ENCODE measurements at regions not wholly inside any gene's neighbourhood (a gene's known extent, or its start where the extent isn't known, plus 50 kb on each side); places are given as distances from the start of the nearest gene placed in this dataset.
"Not testable (repeated sequence)": the region's sequence is repeated elsewhere in the genome, so short reads cannot be mapped to it uniquely, and the experiment has no call there.

DNA sequence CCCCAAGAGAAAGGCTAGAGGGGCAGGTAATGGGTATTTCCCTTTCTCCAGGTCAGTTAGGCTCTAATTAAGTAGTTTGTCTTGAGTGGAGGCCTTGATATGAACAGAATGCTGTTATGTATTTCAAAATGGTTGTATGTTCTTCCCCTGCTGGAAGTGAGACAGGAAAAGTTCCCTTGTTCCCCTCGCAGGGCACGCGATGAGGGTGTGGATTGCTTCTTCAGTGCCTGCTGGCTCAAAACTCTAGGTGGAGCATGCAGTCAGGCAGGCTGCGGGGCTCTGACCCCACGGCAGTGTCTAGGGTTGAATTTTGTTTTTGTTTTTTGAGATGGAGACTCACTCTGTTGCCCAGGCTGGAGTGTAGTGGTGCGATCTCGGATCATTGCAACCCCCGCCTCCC, 110.4 kb upstream of the XIST start:
- no peak overlapping the region for H3K4me3 ChIP-seq
- no peaks in the 10 kb centered on the region for H3K4me1 ChIP-seq (replicated peaks in 1 of 2)
- WGBS, 10 experiments, result 76 to 92% methylated on average over 5 of the region's 8 CpGs; no CpG with 5 or more reads in 8 of the 10 experiments
- in situ Hi-C loops (cut with MboI; ENCODE audit: low pct_unique_long_range_greater_than_20kb in 2 of 9, low sequenced_read_pairs in 9 of 9, unreplicated experiment in 9 of 9), result no loop called here
- no peak for ATAC-seq (replicated peaks in 6 of 8)
- H3K27ac ChIP-seq, result no peak overlapping the region

DNA sequence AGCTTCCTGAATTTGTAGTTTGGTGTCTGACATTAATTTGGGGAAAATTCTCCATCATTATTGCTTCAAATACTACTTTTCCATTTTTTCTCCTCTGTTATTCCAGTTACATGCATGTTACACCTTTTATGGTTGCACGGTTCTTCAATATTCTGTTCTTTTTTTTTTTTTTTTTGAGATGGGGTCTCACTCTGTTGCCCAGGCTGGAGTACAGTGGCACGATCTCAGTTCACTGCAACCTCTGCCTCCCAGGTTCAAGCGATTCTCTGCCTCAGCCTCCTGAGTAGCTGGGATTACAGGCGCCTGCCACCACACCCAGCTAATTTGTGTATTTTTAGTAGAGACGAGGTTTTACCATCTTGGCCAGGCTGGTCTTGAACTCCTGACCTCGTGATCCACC, 109.4 kb upstream of the XIST start:
- H3K4me3 ChIP-seq; H3K4me1 ChIP-seq (replicated peaks in 1 of 2); in situ Hi-C loops (cut with MboI; ENCODE audit: low pct_unique_long_range_greater_than_20kb in 2 of 9, low sequenced_read_pairs in 9 of 9, unreplicated experiment in 9 of 9); ATAC-seq (replicated peaks in 6 of 8); H3K27ac ChIP-seq: not testable (repeated sequence)
- WGBS, 10 experiments, result 85 to 100% (median 100%) methylated on average over 1 to 5 of the region's 6 CpGs; no CpG with 5 or more reads in 5 of the 10 experiments

GRCh38 chrX:73944563-73944908, 92.0 kb upstream of the XIST start:
- WGBS, 10 experiments, result 0 to 4% (median 0%) methylated on average over 2 to 8 of the region's 8 CpGs; no CpG with 5 or more reads in 3 of the 10 experiments
- peak in 3 of 8 experiments; percentile 12 to 16 (median 15) for ATAC-seq (replicated peaks in 6 of 8)
- Histone ChIP-seq H3K4me1 (replicated peaks in 1 of 2) (peaks cover 0 to 3% of the 10 kb centered on the region in 2 donors), H3K27ac (peak overlapping the region; percentile 80 to 85), H3K4me3 (peak overlapping the region; percentile 52 to 83 (median 67))
- in situ Hi-C loops (cut with MboI; ENCODE audit: low pct_unique_long_range_greater_than_20kb in 2 of 9, low sequenced_read_pairs in 9 of 9, unreplicated experiment in 9 of 9), result no loop called here

DNA sequence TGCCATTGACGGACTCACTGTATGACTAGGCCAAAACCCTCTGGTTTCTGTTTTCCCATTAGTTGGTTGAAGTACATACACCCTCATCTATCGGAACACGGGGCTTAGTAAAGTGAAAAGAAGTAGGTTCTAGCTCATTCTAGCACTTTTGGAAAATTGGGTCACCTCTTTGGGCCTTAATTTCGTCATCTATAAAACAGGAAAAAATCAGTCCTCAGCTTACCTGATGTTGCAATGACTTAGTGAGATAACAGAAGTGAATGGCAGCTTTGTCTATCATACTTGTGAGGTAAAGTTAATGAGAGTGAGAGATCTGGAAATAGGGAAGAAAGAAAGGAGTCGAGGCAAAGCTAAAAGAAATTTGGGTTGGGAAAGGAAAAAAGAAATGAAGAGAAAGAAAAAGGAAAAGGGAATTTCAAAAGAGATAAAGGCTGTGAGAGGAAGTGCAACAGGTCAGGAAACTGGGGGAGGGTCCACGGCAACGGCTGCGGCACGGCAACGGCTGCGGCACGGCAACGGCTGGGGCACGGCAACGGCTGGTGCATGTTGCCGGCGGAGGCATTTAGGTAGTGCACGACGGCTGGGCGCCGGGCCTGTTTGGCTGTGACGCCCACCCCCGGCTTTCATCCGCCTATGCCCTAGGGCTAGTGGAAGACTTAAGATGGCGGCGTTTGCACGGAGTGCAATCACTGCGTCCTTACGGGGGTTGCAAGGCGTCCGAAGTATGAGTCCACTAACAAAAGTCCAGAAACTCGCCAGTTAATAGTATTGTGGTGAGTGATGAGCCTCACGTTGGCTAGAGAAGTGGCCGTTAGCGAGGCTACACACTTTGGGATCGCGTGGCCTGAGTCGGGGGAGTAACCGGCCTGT, 91.4 kb upstream of the XIST start:
- 0 to 31% (median 2%) methylated on average over 1 to 22 of the region's 39 CpGs; no CpG with 5 or more reads in 1 of the 10 experiments for WGBS, 10 experiments
- in situ Hi-C loops (cut with MboI; ENCODE audit: low pct_unique_long_range_greater_than_20kb in 2 of 9, low sequenced_read_pairs in 9 of 9, unreplicated experiment in 9 of 9), result no loop called here
- Histone ChIP-seq H3K4me3 (peak overlapping the region; percentile 52 to 83 (median 67)), H3K4me1 (replicated peaks in 1 of 2) (peaks cover 0 to 3% of the 10 kb centered on the region in 2 donors), H3K27ac (peak overlapping the region; percentile 80 to 85)
- ATAC-seq (replicated peaks in 6 of 8), result peak; percentile 99 to 100 (median 100)

DNA sequence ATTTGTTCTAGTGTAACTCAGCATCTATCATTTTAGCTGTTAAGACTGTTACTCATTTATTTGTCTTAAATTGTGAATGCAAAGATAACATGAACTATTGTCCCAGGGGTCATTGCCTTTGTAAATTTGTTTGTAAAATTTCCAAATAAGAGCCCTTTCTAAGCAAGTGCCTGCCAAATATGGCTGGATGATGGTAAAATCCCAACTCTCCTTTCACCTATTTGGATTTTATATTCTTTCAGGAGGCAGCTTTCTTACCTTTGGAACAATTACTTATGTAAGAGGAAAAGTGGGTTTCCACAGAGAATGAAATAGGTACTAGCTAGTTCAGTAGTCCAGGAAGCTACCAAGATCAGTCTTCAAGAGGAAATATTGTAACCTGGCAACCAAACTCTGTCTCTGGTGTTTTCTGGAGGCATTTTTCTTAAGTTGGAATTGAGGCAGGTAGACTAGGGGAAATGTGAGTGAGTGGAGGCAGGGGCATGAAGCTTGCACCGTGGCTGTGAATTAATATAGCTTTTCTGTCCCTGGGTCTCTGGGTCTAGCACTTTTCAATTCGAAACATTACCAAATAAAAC, 88.5 kb upstream of the XIST start:
- Histone ChIP-seq H3K4me3 (no peak overlapping the region), H3K27ac (no peak overlapping the region), H3K4me1 (replicated peaks in 1 of 2) (peaks cover 0 to 3% of the 10 kb centered on the region in 2 donors)
- ATAC-seq (replicated peaks in 6 of 8), result no peak
- 60 to 100% (median 80%) methylated on average over 1 of the region's 2 CpGs; no CpG with 5 or more reads in 7 of the 10 experiments for WGBS, 10 experiments
- in situ Hi-C loops (cut with MboI; ENCODE audit: low pct_unique_long_range_greater_than_20kb in 2 of 9, low sequenced_read_pairs in 9 of 9, unreplicated experiment in 9 of 9), result no loop called here

GRCh38 chrX:73937843-73938242, 85.3 kb upstream of the XIST start:
- H3K4me1 ChIP-seq (replicated peaks in 1 of 2); H3K4me3 ChIP-seq; ATAC-seq (replicated peaks in 6 of 8); in situ Hi-C loops (cut with MboI; ENCODE audit: low pct_unique_long_range_greater_than_20kb in 2 of 9, low sequenced_read_pairs in 9 of 9, unreplicated experiment in 9 of 9); H3K27ac ChIP-seq: not testable (repeated sequence)
- 86 to 100% (median 90%) methylated on average over 4 to 13 of the region's 15 CpGs; no CpG with 5 or more reads in 6 of the 10 experiments for WGBS, 10 experiments

DNA sequence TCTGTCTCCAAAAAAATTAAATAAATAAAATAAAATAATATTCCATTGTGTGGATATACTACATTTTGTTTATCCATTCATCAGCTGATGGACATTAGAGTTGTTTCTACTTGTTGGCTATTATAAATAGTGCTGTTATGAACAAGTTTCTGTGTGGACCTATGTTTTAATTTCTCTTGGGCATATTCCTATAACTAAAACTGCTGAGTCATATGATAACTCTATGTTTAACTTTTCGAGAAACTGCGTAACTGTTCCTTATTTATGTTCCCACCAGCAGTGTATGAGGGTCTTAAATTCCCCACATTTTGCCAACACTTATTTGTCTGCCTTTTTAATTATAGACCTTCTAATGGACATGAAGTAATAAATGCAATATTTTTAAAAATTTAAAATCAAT, 80.0 kb upstream of the XIST start:
- in situ Hi-C loops (cut with MboI; ENCODE audit: low pct_unique_long_range_greater_than_20kb in 2 of 9, low sequenced_read_pairs in 9 of 9, unreplicated experiment in 9 of 9), result no loop called here
- 60 to 100% (median 93%) methylated on average over 1 to 2 of the region's 2 CpGs; no CpG with 5 or more reads in 2 of the 10 experiments for WGBS, 10 experiments
- Histone ChIP-seq H3K4me1 (replicated peaks in 1 of 2) (no peaks in the 10 kb centered on the region), H3K4me3 (no peak overlapping the region), H3K27ac (no peak overlapping the region)
- no peak for ATAC-seq (replicated peaks in 6 of 8)

- ATAC-seq (replicated peaks in 6 of 8), result peak in 3 of 8 experiments; percentile 18 to 88 (median 67)
- Histone ChIP-seq H3K4me3 (no peak overlapping the region), H3K27ac (no peak overlapping the region), H3K4me1 (replicated peaks in 1 of 2) (no peaks in the 10 kb centered on the region)
- WGBS, 10 experiments, result 40 to 57% methylated on average over 1 of the region's 1 CpG; no CpG with 5 or more reads in 8 of the 10 experiments
- in situ Hi-C loops (cut with MboI; ENCODE audit: low pct_unique_long_range_greater_than_20kb in 2 of 9, low sequenced_read_pairs in 9 of 9, unreplicated experiment in 9 of 9), result no loop called here
Observed at GRCh38 chrX:73930300-73930699, 77.8 kb upstream of the XIST start.

DNA sequence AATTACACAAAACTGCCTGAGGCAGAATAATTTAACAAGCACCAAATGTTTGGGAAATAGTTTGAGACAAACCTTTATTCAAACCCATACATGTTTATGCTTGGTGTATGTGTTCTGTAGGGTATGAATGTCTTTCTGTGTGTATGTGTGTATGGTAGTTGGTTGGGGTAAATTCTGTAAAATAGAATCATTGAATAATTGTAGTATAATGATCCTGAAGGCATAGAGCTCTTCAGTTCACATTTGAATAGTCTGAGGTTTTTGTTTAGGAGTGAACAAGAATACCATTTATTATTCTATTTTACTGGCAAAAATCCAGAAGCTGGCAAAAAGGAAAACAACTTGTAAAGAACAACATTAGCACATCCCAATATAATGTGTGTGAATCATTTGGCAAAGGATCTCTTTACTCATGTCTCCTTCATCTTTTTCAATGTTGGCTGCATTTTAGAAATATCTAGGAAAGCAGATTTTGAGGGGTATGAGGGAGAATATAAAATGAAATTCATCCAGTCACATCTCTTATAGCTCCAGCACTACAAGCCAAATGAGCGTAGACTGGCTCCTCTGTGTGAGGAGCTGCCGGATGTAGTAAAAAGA, 70.4 kb upstream of the XIST start:
- H3K27ac ChIP-seq, result no peak overlapping the region
- ATAC-seq (replicated peaks in 6 of 8), result peak in 2 of 8 experiments; percentile 29 to 34
- WGBS, 10 experiments, result 69 to 100% (median 92%) methylated on average over 2 of the region's 2 CpGs; no CpG with 5 or more reads in 7 of the 10 experiments
- H3K4me1 ChIP-seq (replicated peaks in 1 of 2), result peaks cover 0 to 1% of the 10 kb centered on the region in 2 donors
- H3K4me3 ChIP-seq, result no peak overlapping the region
- in situ Hi-C loops (cut with MboI; ENCODE audit: low pct_unique_long_range_greater_than_20kb in 2 of 9, low sequenced_read_pairs in 9 of 9, unreplicated experiment in 9 of 9), result no loop called here

GRCh38 chrX:73916931-73917667, 64.6 kb upstream of the XIST start:
- 20 to 83% (median 44%) methylated on average over 1 to 2 of the region's 2 CpGs; no CpG with 5 or more reads in 3 of the 10 experiments for WGBS, 10 experiments
- no peak overlapping the region for H3K4me3 ChIP-seq
- peak in 4 of 8 experiments; percentile 24 to 70 (median 40) for ATAC-seq (replicated peaks in 6 of 8)
- in situ Hi-C loops (cut with MboI; ENCODE audit: low pct_unique_long_range_greater_than_20kb in 2 of 9, low sequenced_read_pairs in 9 of 9, unreplicated experiment in 9 of 9), result no loop called here
- H3K27ac ChIP-seq, result no peak overlapping the region
- peaks cover 5 to 12% of the 10 kb centered on the region in 2 donors for H3K4me1 ChIP-seq (replicated peaks in 1 of 2)

DNA sequence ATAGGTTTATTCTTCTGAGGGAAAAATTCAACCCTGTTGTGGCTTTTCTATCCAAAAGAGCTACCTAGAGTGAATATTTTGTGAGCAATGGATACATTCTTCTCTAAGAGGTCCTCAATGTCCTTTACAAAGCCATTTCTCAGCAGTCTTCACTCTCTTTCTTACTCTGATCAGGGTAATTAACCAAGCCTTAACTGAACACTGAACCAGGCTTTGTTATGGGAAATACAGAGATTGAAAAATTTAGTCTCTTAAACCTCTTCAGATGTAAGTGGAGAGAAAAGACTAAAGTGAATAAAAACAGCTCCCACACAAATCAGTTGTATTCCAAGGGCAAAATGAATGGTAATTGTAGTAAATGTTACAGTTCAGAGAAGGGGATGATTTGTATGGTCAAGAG, 64.0 kb upstream of the XIST start:
- ATAC-seq (replicated peaks in 6 of 8), result no peak
- Histone ChIP-seq H3K27ac (no peak overlapping the region), H3K4me3 (no peak overlapping the region), H3K4me1 (replicated peaks in 1 of 2) (peaks cover 5 to 12% of the 10 kb centered on the region in 2 donors)
- in situ Hi-C loops (cut with MboI; ENCODE audit: low pct_unique_long_range_greater_than_20kb in 2 of 9, low sequenced_read_pairs in 9 of 9, unreplicated experiment in 9 of 9), result no loop called here

- H3K4me3 ChIP-seq; ATAC-seq (replicated peaks in 6 of 8); in situ Hi-C loops (cut with MboI; ENCODE audit: low pct_unique_long_range_greater_than_20kb in 2 of 9, low sequenced_read_pairs in 9 of 9, unreplicated experiment in 9 of 9); H3K27ac ChIP-seq: not testable (repeated sequence)
- H3K4me1 ChIP-seq (replicated peaks in 1 of 2), result peaks cover 5 to 12% of the 10 kb centered on the region in 2 donors
Observed at GRCh38 chrX:73914792-73915191, 62.3 kb upstream of the XIST start.

- H3K4me1 ChIP-seq (replicated peaks in 1 of 2), result peaks cover 5 to 12% of the 10 kb centered on the region in 2 donors
- H3K4me3 ChIP-seq, result no peak overlapping the region
- ATAC-seq (replicated peaks in 6 of 8), result no peak
- WGBS, 10 experiments, result 40 to 100% (median 67%) methylated on average over 2 to 4 of the region's 5 CpGs; no CpG with 5 or more reads in 6 of the 10 experiments
- in situ Hi-C loops (cut with MboI; ENCODE audit: low pct_unique_long_range_greater_than_20kb in 2 of 9, low sequenced_read_pairs in 9 of 9, unreplicated experiment in 9 of 9), result no loop called here
- H3K27ac ChIP-seq, result no peak overlapping the region
Observed at GRCh38 chrX:73913580-73913979, 61.1 kb upstream of the XIST start.
